HG03342 (cell line): ENCODE measurements at regions not wholly inside any gene's neighbourhood (a gene's known extent, or its start where the extent isn't known, plus 50 kb on each side); places are given as distances from the start of the nearest gene placed in this dataset.

Experiments
- ATAC-seq: cut with Tn5 transposase; IDR thresholded peaks from one replicate; pipeline ENCODE4 v1.9.1; 2021; ENCODE audit warnings: mild to moderate bottlenecking, moderate library complexity; ENCODE audit not compliant: unreplicated experiment

DNA sequence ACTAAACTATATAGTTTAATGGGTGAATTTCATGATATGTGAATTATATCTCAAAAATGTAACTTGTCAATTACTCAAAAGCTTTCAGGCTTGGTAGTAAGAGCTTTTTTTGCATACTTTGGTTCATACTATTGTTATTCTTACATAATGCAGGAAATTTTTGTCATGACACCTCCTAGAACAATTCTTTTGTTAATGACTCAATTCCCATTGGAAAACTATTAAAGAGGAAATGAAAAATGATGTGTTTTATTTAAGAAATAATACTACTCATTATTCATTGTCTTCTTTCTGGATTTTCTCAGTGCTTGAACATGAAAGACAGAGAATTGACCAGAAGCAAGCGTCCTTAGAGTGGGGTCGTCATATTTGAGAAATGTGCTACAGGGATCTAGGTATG lies 196.4 kb upstream of the KCNJ16 start:
- no peak for ATAC-seq

DNA sequence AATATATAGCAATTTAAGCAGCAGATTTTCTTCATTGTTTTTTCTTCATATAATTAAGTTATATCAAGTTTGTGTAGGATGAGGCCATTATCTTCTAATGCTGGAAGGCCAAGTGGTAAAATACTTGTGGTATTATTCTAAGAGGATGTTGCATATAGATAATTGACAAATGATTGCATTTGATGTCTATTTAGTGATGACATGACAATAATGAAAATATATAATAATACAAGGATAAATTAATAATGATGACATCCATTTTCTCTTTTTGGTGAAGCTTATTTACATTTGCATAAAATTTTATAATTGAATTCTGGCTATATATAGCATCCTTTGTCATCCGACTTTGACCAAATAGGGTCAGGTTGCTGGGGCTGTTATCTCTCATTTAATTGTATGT lies 195.4 kb upstream of the KCNJ16 start:
- ATAC-seq, result no peak

DNA sequence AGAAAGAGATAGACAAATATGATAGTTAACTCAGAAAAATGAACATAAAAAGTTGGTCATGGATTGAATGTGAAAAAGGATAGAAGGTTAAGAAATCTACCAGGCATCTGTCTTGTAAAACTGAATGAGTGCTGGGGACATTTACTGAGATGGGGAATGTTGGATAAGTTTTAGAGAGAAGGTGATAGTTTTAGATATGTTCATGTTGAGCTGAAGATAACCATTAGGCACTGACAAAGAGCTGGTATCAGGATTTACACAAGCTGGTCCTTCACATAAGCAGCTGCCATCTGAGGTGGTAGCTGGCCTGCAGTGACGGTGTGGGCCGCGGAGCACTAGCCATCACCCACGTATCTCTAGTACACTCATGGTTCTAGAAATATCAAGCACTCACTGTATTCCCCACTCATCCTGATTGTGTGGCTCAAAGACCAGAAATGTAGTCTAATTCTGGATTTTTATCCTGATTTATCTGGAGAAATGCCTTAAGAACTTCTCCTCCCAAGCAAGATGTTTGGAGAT lies 194.4 kb upstream of the KCNJ16 start:
- ATAC-seq, result no peak

DNA sequence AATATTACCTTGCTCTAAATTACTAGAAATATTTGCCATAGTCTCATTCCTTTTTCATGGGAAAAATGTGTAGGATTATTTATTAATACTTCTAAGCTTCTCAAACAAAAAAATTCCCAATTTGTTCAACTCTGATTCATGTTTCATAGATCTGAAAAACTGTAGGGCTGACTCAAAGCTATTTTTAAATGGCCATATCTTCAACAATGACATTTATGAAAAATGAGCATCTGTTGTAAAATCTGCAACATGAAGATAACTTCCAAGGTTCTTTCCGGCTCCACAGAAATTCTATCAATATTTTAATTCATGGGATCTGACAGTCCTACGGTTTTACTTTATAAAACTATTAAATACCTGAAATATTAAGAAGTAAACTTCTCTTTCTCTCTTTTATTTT lies 192.7 kb upstream of the KCNJ16 start:
- ATAC-seq, result no peak

DNA sequence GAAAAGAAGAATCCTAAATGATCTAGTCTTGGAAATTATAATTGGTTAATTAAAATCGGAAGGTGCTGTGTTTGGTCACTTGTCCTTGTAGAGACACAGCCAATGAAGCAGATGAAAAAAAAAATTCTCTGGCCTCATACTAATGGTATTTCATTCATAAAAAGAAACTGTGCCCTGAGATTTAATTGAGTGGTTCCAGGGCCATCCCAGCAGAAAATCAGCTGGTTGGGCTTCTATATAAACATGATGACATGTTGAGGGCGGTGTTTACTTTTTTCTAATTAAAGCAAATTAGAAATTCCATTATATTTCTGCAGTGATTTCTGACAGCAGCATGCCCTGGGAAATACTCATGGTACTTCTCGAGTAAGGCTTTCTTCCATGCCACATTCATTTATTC lies 191.9 kb upstream of the KCNJ16 start:
- no peak for ATAC-seq

DNA sequence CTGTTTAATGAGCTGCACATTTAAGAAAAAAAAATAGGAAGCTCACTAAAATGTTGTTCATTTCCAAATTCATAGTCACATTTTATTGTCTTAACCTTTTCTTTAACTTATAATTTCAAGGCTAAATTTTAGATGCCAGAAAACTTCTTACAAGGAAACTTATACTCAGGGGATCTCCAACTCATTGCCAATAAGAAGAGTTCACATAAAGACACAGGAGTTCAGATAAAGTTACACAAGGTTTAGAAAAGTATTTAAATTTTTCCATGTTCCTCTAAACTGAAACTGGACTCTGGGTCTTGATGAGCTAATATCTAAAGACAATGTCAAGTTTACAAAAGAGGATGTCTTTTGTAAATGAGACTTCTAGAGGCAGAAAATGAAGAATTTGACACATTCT lies 190.7 kb upstream of the KCNJ16 start:
- no peak for ATAC-seq

DNA sequence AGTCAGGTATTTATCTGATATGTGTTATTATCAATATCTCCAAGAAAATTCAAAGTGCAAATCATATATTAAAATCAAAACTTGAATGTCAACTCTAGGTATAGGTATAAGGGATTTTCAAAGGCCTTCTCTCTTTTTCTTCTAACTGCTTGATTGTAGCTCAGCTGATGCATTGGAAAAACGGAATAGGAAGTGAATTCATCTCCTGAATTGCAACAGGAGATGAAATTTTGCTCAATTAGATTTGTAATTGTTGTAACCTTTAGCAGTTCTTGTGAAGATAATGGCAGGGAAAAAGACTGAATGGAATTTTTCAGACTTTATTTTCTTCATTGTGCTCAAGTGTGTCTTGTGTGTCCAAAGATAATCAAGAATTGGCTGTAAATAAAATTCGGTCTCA lies 190.2 kb upstream of the KCNJ16 start:
- no peak for ATAC-seq

DNA sequence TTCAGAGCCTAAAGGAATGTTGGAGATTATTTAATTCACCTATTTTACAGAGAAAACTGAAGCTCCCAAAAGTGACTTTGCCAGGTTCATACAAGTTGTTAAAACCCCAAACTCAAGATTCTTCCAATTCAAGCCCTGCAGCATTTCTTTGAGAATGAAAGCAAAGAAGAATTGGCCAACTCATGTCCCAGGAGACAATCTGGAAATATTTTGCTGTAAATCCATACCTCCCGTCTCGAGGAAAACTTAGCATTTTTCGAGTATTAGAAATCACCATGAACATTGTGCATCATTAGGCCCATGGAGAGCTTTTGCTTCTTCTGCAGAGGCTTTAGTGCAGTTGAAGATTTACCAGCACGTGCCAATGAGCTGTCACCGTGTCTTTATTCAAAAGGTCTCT lies 176.4 kb upstream of the KCNJ16 start:
- no peak for ATAC-seq

DNA sequence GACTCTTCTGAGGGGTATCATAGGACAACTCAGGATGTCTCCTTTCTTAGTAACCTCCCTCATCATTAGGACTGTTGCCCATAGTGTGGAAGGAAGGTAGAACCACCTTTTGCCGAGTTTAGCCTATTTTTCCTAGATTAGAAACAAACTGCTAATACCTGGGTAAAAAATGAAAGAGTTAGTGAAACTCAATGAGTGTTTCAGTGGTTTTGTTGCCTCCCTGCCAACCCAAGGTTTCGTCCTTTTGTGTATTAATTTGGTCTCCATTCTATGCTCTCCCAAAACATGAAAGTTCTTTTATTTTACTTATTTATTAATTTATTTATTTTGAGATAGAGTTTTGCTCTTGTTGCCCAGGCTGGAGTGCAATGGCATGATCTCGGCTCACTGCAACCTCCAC lies 174.9 kb upstream of the KCNJ16 start:
- no peak for ATAC-seq

DNA sequence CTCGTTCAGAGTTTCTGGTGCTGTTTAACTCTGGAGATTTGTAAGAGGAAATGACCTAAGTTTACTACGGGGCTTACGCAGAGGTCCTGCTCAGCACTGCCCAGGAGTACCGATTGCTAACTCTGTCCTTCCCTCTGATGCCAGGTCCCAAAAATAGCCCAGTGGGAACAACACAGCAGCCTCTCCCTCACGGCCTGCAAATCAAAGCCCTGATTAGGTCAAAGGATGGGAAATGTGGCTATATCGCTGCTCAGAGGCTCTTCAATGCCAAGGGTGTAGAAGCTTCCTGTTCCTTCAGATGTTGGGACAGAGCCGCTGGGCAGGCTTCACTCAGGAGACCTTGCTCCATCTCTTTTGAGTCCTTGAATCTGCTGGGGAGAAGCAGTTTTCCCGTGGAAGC lies 174.2 kb upstream of the KCNJ16 start:
- no peak for ATAC-seq

DNA sequence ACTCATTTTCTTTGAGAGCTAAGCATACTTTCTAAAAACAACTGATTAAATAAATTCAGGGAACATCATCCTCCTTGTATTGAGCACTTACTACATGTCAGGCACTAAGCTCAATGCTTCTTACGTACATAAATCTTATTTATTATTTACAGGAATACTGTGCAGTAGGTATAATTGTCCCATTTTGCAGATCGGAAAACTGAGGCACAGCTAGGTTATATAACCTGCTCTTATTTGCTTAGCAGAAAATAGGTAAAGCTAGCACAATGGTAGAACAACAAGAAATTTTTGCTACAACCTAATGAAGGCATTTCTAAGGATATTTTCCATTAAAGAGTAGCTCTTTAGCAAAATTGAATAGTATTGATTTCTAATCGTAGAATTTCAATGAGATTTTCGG lies 168.7 kb upstream of the KCNJ16 start:
- no peak for ATAC-seq

DNA sequence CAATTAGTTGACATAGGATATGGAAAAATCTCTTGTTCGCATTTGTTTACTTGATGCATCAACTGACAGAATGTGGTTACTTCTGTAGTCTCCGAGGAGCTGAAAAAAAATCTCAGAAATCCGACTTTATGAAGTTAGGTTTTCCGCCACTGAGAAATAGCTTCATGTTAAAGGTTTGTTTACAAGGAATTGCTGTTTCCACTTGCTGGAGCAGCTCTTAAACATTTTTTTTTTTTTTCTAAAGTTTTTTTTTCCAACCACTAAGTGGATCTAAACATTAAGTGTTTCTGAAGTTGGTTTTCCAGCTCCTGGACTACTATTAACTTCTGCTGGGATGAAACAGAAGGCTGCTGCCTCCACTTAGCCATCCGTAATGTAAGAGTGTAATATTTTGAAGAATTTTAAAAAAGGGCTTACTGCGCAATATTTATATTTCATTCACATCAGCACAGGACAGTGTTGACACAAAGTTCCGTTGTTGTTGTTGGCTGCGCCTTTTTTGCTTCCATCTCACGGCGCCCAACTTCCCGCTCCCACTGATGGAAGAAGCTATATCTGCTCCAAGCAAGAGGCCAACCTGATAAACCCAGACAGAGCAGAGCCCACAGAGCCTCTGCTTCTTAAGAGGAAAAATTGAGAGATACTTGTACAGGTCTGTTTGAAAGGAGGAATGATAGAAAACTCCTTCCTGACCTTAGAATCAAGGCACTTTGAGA lies 167.7 kb upstream of the KCNJ16 start:
- ATAC-seq, result no peak

DNA sequence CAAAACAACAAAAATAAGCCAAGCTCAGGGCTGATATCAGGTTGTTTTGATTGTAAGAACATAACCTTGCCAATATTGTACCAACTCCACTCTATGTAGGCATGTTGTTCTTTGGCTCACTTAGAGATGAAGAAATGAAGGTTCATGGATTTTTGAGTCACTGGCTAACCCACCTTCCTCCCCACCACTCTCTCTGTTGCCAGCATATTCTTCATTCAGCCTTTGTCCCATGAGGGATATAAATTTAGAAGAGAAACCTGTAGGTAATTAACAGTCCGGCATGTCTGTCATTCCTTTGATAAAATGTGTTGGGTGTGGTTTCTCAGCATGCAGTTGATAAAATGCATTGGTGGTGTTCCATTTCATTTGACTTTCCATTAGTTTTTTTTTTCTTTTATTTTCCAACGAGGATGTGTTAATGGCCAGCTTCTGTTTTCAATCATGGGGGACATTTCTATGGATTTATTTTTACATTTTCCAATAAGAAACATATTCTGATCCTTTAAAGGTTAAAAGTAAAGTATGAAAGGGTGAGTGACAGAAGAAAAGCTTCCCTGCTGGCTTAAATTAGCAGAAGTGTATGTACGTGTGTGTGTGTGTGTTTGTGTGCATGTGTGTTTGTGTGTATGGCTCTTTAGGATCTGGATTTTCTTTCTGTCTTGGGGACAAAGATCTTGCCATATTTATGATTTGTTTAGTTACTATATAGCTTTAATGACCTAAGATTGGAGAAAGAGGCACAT lies 166.2 kb upstream of the KCNJ16 start:
- no peak for ATAC-seq

DNA sequence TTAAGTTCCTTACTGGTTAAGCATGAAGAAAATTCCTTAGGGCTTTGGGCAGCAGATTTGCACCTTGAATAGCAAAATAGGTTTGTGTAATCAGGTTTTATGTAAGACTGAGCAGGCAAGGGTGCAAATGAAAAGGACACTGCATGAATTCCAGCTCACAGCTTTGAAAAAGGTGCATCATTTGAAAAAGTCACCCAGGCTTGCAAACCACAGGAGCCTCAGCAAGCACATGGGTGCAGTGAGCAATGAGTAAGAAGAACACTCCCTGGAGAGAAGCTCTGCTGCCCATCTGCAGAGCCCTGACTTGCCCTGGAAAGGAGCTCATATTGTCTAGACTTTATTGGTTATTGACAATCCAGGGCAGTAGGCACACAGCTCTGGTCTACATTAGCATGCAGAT lies 165.6 kb upstream of the KCNJ16 start:
- no peak for ATAC-seq

DNA sequence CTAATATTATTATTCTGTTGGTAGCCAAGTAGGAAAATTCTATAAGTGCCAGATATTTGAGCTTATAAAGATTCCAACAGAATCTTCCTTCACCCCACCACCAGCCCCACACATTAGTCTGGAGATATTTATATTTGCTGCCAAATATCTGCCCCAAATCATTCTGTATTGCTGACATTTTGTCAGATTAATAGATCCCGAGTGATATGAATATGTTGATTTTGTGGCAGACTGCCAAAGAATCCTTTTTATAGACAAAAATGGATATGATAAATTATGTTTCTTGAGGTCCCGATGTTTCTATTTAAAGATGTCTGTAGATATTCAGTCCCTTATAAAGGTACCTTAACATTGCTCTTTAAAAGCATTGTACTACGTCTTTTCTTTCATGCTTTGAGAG lies 162.2 kb upstream of the KCNJ16 start:
- no peak for ATAC-seq

DNA sequence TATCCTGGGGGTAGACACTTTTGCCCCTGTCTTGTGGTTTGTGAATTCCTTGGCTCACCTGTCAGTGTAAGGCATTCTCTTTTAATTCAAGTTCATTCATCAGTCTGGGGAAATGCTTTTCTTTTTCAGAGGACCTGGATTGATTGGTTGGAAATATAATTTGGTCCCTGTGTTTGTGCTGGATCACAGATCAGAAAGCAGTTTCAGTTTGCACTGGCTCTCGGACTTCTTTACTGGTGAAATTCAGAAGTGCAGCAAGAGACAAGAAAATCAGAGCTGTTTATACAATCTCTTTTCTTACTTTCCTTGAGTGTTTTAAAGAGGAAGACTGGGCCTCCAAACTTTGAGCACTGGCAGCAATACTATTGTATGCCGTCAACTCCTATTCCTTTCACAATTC lies 161.8 kb upstream of the KCNJ16 start:
- ATAC-seq, result no peak

DNA sequence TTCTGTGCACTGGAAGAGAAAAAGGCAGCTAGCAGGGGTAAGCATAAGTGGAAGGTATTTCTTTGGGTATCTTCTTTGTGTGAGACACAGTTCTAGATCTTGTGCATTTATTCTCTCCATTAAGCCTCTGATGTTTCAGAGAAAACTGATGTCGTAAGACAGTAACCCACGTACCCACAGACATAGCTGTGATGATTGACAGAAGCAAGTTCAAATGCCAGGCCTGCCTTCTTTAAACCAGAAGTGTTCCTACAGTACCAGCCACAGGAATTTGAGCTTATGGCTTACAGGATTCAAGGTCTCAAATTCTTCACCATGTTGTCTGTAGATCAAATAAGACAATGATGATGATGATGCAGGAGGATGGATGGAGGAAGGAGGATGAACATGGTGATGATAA lies 161.4 kb upstream of the KCNJ16 start:
- ATAC-seq, result no peak

DNA sequence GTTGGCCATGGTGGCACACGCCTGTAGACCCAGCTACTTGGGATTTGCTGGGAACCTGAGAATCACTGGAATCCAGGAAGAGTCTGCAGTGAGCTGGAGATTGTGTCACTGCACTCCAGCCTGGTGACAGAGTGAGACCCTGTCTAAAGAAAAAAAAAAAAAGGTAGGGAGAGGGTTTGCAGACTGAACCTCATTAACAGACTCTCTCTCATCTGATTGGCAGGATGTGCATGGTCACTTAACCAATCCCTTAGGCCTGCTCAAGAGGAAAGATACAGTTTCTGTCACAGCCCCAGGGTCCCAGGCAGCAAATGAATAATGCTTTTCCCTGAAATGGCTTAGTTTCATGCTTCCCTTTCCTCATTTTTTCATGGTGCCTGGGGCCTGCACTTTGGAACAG lies 160.5 kb upstream of the KCNJ16 start:
- no peak for ATAC-seq

DNA sequence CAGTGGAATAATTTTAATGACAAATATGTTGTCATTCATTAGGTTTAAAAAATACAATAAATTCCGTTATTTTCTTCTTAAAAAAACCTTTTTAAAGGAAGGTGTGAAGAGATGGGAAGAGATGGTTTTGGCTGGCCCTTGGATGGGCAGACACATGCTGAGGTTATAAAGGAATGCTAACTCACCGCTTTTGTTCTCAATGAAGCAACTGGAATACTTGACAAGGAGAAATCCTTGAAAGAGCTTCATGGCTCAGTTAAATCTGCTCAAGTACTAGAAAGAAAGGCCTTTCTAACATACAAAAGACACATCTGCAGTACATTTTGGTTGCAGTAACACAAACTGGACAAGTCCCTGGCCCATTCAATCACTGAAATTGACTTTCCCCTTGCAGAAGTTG lies 158.3 kb upstream of the KCNJ16 start:
- no peak for ATAC-seq

DNA sequence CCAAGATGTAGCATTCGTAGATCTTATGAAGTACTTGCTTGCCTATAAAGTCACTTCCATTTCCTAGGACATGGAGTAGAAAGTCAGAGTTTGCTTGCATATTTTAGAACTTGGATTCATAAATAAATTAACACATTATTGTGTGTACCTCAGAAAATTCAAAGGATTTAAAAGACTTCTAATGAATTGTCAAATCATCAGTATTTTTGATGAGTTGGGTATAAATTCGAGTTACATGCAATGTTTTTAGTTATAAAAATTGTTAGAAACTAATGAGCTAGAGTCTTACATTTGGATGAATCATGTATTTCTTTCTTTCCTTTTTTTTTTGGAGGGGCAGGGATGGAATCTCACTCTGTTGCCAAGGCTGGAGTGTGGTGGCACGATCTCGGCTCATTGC lies 156.9 kb upstream of the KCNJ16 start:
- no peak for ATAC-seq

DNA sequence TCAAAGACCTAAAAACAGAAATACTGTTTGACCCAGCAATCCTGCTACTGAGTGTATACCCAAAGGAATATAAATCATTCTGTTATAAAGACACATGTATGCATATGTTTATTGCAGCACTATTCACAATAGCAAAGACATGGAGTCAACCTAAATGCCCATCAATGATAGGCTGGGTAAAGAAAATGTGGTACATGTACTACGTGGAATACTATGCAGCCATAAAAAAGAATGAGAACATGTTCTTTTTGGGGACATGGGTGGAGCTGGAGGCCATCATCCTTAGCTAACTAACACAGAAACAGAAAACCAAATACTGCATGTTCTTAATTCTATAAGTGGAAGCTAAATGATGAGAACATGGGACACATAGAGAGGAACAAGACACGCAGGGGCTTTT lies 155.2 kb upstream of the KCNJ16 start:
- ATAC-seq, result no peak

DNA sequence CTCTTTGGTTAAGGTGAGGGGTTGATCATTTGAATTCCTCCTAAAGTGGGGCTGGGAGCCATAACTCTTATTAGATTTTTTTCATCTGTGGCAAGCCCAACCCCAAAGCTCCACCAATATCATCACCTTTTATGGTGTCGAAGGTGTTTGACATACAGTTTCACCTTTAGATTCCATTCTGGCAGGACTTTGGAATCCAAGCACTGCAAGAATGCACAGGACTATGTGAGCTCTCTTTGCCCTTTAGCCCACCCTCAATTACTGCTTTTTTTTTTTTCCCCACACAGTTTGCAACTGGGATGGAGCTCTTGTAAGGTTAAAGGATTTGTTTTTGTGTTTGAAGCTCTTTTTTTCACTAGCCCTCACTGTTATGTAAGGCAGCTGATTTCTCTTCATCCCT lies 154.0 kb upstream of the KCNJ16 start:
- no peak for ATAC-seq

DNA sequence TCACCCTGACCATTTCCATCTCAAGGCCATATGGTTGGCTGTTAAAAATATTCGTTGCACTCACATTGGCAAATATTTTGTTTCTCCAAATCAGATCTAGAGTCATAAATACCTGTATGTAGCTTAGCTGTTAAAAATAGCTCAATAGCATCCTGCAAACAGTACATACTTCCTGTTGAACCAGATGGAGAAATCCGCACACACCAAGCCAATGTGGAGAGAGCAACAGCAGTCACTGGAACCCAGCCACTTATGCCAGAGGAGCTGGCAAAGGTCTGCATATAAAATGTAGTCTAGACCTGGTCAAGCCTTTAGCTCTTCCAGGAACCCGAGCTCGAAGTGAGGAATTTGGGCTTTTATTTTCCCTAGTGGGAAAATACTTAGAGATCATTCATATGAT lies 146.4 kb upstream of the KCNJ16 start:
- ATAC-seq, result no peak
